ENCODE measurements at regions not wholly inside any gene's neighbourhood (a gene's known extent, or its start where the extent isn't known, plus 50 kb on each side); places are given as distances from the start of the nearest gene placed in this dataset.
A peak's percentile ranks its signal among the peaks of the same experiment; 100 is the strongest.
"Not testable (repeated sequence)": the region's sequence is repeated elsewhere in the genome, so short reads cannot be mapped to it uniquely, and the experiment has no call there.

DNA sequence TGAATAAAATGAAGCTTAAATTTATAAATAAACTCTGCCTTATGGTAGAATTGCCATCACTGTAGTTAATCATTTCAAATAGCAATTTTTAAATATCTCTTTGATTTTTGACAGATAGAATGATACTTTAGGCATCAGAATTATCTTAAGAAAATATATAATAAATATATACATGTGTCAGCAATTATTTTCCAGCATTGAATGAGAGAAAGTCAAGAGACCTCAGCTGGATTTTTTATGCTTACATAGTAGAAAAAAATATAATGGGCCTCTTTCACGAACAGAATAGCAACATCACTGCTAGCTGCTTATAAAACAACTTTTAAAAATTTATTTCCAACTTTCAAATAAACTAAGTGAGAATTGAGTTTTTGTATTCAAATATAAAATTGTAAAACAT, 424.0 kb upstream of the MAGEB16 start:
- TF ChIP-seq CTCF (IDR thresholded peaks at IDR 0.05; ENCODE audit: low read depth, low read length) (no peak), EZH2phosphoT487 (IDR thresholded peaks at IDR 0.05; ENCODE audit: low read depth) (no peak)
- Histone ChIP-seq H3K9ac (ENCODE audit: low read length) (no peak overlapping the region), H3K4me1 (ENCODE audit: low read length) (no peaks in the 10 kb centered on the region), H3K36me3 (replicated peaks; ENCODE audit: low read depth, low read length) (no peaks in the 10 kb centered on the region), H3K27me3 (ENCODE audit: low read depth, low read length) (no peaks in the 10 kb centered on the region), H3K9me3 (ENCODE audit: insufficient read depth, low read length) (no peaks in the 10 kb centered on the region), H2AFZ (ENCODE audit: low read depth, low read length) (no peak overlapping the region), H4K20me1 (ENCODE audit: insufficient read depth, low read length) (no peaks in the 10 kb centered on the region), H3K79me2 (ENCODE audit: low read length) (no peaks in the 10 kb centered on the region), H3K4me3 (ENCODE audit: low read length) (no peak overlapping the region), H3K4me2 (ENCODE audit: low read length) (no peak overlapping the region), H3K27ac (ENCODE audit: low read length) (no peak overlapping the region)

- Histone ChIP-seq H3K27ac (ENCODE audit: low read length) (no peak overlapping the region), H4K20me1 (ENCODE audit: insufficient read depth, low read length) (no peaks in the 10 kb centered on the region), H3K79me2 (ENCODE audit: low read length) (no peaks in the 10 kb centered on the region), H3K4me3 (ENCODE audit: low read length) (no peak overlapping the region), H3K27me3 (ENCODE audit: low read depth, low read length) (no peaks in the 10 kb centered on the region), H3K9ac (ENCODE audit: low read length) (no peak overlapping the region), H2AFZ (ENCODE audit: low read depth, low read length) (peak overlapping the region; percentile 46; the same call in 1 of the 2 replicates), H3K36me3 (replicated peaks; ENCODE audit: low read depth, low read length) (no peaks in the 10 kb centered on the region), H3K9me3 (ENCODE audit: insufficient read depth, low read length) (no peaks in the 10 kb centered on the region), H3K4me2 (ENCODE audit: low read length) (peak overlapping the region; percentile 35), H3K4me1 (ENCODE audit: low read length) (peaks cover 5% of the 10 kb centered on the region)
- no peak for TF ChIP-seq EZH2phosphoT487 (IDR thresholded peaks at IDR 0.05; ENCODE audit: low read depth)
- peak; percentile 74 for TF ChIP-seq CTCF (IDR thresholded peaks at IDR 0.05; ENCODE audit: low read depth, low read length)
These were observed 417.1 kb upstream of the MAGEB16 start for GRCh38 chrX:35380808-35381700.

- not testable (repeated sequence) for H3K79me2 ChIP-seq (ENCODE audit: low read length); H3K9ac ChIP-seq (ENCODE audit: low read length); H3K4me2 ChIP-seq (ENCODE audit: low read length); H3K9me3 ChIP-seq (ENCODE audit: insufficient read depth, low read length); H2AFZ ChIP-seq (ENCODE audit: low read depth, low read length); H4K20me1 ChIP-seq (ENCODE audit: insufficient read depth, low read length); H3K4me1 ChIP-seq (ENCODE audit: low read length); H3K4me3 ChIP-seq (ENCODE audit: low read length); H3K36me3 ChIP-seq (replicated peaks; ENCODE audit: low read depth, low read length); H3K27me3 ChIP-seq (ENCODE audit: low read depth, low read length); H3K27ac ChIP-seq (ENCODE audit: low read length)
These were observed 416.4 kb upstream of the MAGEB16 start for GRCh38 chrX:35381709-35382108.

DNA sequence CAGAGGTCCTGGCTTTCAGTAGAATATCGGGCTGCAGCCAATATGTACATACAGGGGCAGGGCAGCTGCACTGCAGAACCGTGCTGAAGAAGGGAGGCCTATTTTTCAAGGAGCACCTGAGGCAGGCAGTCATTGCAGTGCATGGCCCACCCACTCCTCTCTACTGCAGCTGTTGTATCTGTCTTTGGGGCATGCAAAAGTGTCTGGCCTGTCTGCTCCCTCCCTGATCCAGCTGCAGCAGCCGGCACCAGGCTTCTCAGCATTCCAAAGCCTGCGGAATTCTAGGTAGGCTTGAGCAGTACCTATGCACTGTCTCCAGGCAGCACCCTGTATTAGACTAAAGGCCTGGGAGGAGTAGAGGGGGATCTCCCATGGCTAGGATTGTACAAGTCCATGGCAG, 415.2 kb upstream of the MAGEB16 start:
- Histone ChIP-seq H3K36me3 (replicated peaks; ENCODE audit: low read depth, low read length) (no peaks in the 10 kb centered on the region), H3K4me1 (ENCODE audit: low read length) (peaks cover 5% of the 10 kb centered on the region), H3K27ac (ENCODE audit: low read length) (no peak overlapping the region), H3K79me2 (ENCODE audit: low read length) (no peaks in the 10 kb centered on the region), H3K4me2 (ENCODE audit: low read length) (no peak overlapping the region), H4K20me1 (ENCODE audit: insufficient read depth, low read length) (no peaks in the 10 kb centered on the region), H3K27me3 (ENCODE audit: low read depth, low read length) (no peaks in the 10 kb centered on the region), H3K9ac (ENCODE audit: low read length) (no peak overlapping the region), H3K4me3 (ENCODE audit: low read length) (no peak overlapping the region), H2AFZ (ENCODE audit: low read depth, low read length) (no peak overlapping the region), H3K9me3 (ENCODE audit: insufficient read depth, low read length) (no peaks in the 10 kb centered on the region)
- TF ChIP-seq CTCF (IDR thresholded peaks at IDR 0.05; ENCODE audit: low read depth, low read length) (no peak), EZH2phosphoT487 (IDR thresholded peaks at IDR 0.05; ENCODE audit: low read depth) (no peak)

Data from OCI-LY3 (cell line).